ENCODE measurements at regions not wholly inside any gene's neighbourhood (a gene's known extent, or its start where the extent isn't known, plus 50 kb on each side); places are given as distances from the start of the nearest gene placed in this dataset.

DNA sequence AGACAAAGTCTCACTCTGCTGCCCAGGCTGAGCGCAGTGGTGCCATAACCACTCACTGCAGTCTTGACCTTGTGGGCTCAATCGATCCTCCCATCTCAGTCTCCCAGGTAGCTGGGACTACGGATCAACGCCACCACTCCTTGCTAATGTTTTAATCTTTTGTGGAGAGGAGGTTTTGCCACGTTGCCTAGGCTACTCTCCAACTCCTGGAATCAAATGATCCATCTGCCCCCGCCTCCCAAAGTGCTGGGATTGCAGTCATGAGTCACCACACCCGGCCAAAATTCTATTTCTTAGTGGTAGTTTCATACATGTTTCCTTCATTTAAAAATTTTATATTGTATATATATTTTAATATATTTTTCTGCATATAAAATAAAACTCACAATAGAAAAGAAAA, 125.8 kb upstream of the CLNK start:
- Histone ChIP-seq H3K36me3 (ENCODE audit: control insufficient read depth in 2 of 2, insufficient read depth in 1 of 2, low read length in 2 of 2) (no peaks in the 10 kb centered on the region), H3K27ac (ENCODE audit: extremely low read depth, low read depth, low read length) (no peak overlapping the region), H3K4me3 (ENCODE audit: low read depth, low read length) (no peak overlapping the region), H3K4me1 (ENCODE audit: control insufficient read depth, insufficient read depth, low read length) (no peaks in the 10 kb centered on the region), H3K9me3 (ENCODE audit: control insufficient read depth, insufficient read depth, low read depth, low read length) (no peaks in the 10 kb centered on the region)
- no peak for TF ChIP-seq ZNF394 (tag by site-specific recombination; IDR thresholded peaks at IDR 0.05; ENCODE audit: borderline replicate concordance)
- TF ChIP-seq, protein P1, sequence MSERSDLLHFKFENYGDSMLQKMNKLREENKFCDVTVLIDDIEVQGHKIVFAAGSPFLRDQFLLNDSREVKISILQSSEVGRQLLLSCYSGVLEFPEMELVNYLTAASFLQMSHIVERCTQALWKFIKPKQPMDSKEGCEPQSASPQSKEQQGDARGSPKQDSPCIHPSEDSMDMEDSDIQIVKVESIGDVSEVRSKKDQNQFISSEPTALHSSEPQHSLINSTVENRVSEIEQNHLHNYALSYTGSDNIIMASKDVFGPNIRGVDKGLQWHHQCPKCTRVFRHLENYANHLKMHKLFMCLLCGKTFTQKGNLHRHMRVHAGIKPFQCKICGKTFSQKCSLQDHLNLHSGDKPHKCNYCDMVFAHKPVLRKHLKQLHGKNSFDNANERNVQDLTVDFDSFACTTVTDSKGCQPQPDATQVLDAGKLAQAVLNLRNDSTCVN (tag by site-specific recombination; optimal IDR thresholded peaks at IDR 0.05) = no peak
- no peak for TF ChIP-seq ZNF416 (tag by site-specific recombination; IDR thresholded peaks at IDR 0.05)
- no peak for TF ChIP-seq ZNF169 (tag by site-specific recombination; IDR thresholded peaks at IDR 0.05)
- no peak for TF ChIP-seq ZNF560 (tag by site-specific recombination; IDR thresholded peaks at IDR 0.05; ENCODE audit: borderline replicate concordance)
- TF ChIP-seq KLF10 (tag by site-specific recombination; IDR thresholded peaks at IDR 0.05) = no peak
- TF ChIP-seq ZNF26 (tag by site-specific recombination; IDR thresholded peaks at IDR 0.05) = no peak
- no peak for TF ChIP-seq ZNF660 (tag by site-specific recombination; IDR thresholded peaks at IDR 0.05)
- no peak for TF ChIP-seq ZNF274 (IDR thresholded peaks at IDR 0.05; ENCODE audit: low read length)
- TF ChIP-seq ZNF274 (tag by site-specific recombination; IDR thresholded peaks at IDR 0.05; ENCODE audit: borderline replicate concordance) = no peak
- no peak for TF ChIP-seq GLIS1 (tag by site-specific recombination; IDR thresholded peaks at IDR 0.05)
- no peak for TF ChIP-seq ZNF514 (tag by site-specific recombination; IDR thresholded peaks at IDR 0.05)
- ChIA-PET POLR2A (no interaction called here), CTCF (no interaction called here)

- no peaks in the 10 kb centered on the region for H3K4me1 ChIP-seq (ENCODE audit: control insufficient read depth, insufficient read depth, low read length)
- CTCF ChIA-PET = no interaction called here
- POLR2A ChIA-PET = no interaction called here
Observed at GRCh38 chr4:10809905-10810304, 125.3 kb upstream of the CLNK start.

DNA sequence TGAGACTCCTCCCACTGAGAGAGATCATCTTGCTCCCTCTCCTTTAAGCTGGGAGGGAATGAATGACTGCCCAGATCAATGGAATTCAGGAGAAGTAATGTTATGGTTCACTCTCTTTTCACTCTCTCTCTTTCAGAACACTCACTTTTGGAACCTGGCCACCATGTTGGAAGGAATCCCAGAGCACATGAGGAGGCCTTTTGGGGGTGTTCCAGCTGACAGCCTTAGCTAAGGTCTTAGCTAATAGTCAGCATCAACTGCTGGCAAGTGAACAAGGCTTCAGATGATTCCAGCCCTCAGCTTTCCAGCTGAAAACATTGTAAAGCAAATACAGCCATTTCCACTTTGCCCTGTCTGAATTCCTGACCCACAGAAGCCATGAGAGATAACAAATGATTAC, 124.0 kb upstream of the CLNK start:
- Histone ChIP-seq H3K4me3 (ENCODE audit: low read depth, low read length) (no peak overlapping the region), H3K4me1 (ENCODE audit: control insufficient read depth, insufficient read depth, low read length) (no peaks in the 10 kb centered on the region), H3K27ac (ENCODE audit: extremely low read depth, low read depth, low read length) (no peak overlapping the region), H3K36me3 (ENCODE audit: control insufficient read depth in 2 of 2, insufficient read depth in 1 of 2, low read length in 2 of 2) (no peaks in the 10 kb centered on the region), H3K9me3 (ENCODE audit: control insufficient read depth, insufficient read depth, low read depth, low read length) (no peaks in the 10 kb centered on the region)
- ChIA-PET POLR2A (no interaction called here), CTCF (interaction anchor here (0.8 kb wide), 1 partner anchor 85 kb away, joined by 5 read pairs; no protein-coding TSS in a partner anchor)
- TF ChIP-seq ZBTB21 (tag by site-specific recombination; IDR thresholded peaks at IDR 0.05) (no peak), ZNF223 (tag by site-specific recombination; IDR thresholded peaks at IDR 0.05) (no peak), ZNF266 (tag by site-specific recombination; IDR thresholded peaks at IDR 0.05; ENCODE audit: low read depth) (no peak), ZNF398 (tag by site-specific recombination; IDR thresholded peaks at IDR 0.05) (no peak), PRDM10 (tag by site-specific recombination; IDR thresholded peaks at IDR 0.05) (no peak), ZFP41 (tag by site-specific recombination; IDR thresholded peaks at IDR 0.05; ENCODE audit: borderline replicate concordance) (no peak), GFI1B (tag by site-specific recombination; IDR thresholded peaks at IDR 0.05) (no peak)
- TF ChIP-seq, protein P2, sequence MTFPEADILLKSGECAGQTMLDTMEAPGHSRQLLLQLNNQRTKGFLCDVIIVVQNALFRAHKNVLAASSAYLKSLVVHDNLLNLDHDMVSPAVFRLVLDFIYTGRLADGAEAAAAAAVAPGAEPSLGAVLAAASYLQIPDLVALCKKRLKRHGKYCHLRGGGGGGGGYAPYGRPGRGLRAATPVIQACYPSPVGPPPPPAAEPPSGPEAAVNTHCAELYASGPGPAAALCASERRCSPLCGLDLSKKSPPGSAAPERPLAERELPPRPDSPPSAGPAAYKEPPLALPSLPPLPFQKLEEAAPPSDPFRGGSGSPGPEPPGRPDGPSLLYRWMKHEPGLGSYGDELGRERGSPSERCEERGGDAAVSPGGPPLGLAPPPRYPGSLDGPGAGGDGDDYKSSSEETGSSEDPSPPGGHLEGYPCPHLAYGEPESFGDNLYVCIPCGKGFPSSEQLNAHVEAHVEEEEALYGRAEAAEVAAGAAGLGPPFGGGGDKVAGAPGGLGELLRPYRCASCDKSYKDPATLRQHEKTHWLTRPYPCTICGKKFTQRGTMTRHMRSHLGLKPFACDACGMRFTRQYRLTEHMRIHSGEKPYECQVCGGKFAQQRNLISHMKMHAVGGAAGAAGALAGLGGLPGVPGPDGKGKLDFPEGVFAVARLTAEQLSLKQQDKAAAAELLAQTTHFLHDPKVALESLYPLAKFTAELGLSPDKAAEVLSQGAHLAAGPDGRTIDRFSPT (tag by site-specific recombination; IDR thresholded peaks at IDR 0.05) = no peak

More at GRCh38 chr4:10809905-10810304, 125.3 kb upstream of the CLNK start:
- Histone ChIP-seq H3K27ac (ENCODE audit: extremely low read depth, low read depth, low read length) (no peak overlapping the region), H3K9me3 (ENCODE audit: control insufficient read depth, insufficient read depth, low read depth, low read length) (no peaks in the 10 kb centered on the region), H3K4me3 (ENCODE audit: low read depth, low read length) (no peak overlapping the region), H3K36me3 (ENCODE audit: control insufficient read depth in 2 of 2, insufficient read depth in 1 of 2, low read length in 2 of 2) (no peaks in the 10 kb centered on the region)
- TF ChIP-seq ZNF571 (tag by site-specific recombination; IDR thresholded peaks at IDR 0.05) = no peak
- TF ChIP-seq ZNF514 (tag by site-specific recombination; IDR thresholded peaks at IDR 0.05) = no peak
- no peak for TF ChIP-seq ZNF302 (tag by site-specific recombination; IDR thresholded peaks at IDR 0.05; ENCODE audit: low read depth)
- no peak for TF ChIP-seq PRDM1 (tag by site-specific recombination; IDR thresholded peaks at IDR 0.05)
- TF ChIP-seq ZNF366 (tag by site-specific recombination; conservative IDR thresholded peaks at IDR 0.05) = no peak
